Stomach (tissue), 4 donors: ENCODE measurements at regions not wholly inside any gene's neighbourhood (a gene's known extent, or its start where the extent isn't known, plus 50 kb on each side); places are given as distances from the start of the nearest gene placed in this dataset.

Experiments
- CTCF ChIP-seq, 7 experiments: fragments of 450-650 bp in 4 of 7; fragments of 200-600 bp in 3 of 7; sonication (generic) in 3 of 7; IDR thresholded peaks; one replicate each; pipeline ENCODE4 v1.5.1; 2016 to 2019; ENCODE audit warnings: antibody characterized with exemption in 7 of 7, control low read depth in 2 of 7, mild to moderate bottlenecking in 1 of 7
- EP300 ChIP-seq: sonication (generic); formaldehyde crosslinking; IDR thresholded peaks from one replicate; pipeline ENCODE4 v1.6.1; 2017; ENCODE audit warnings: antibody characterized with exemption
- POLR2A ChIP-seq, 4 donors: fragments of 450-650 bp; IDR thresholded peaks; one replicate each; pipeline ENCODE4 v1.6.1; 2016; ENCODE audit warnings: antibody characterized with exemption in 4 of 4, control low read depth in 2 of 4, mild to moderate bottlenecking in 1 of 4, moderate library complexity in 1 of 4
- POLR2AphosphoS5 ChIP-seq, 3 donors: sonication (generic); formaldehyde crosslinking; IDR thresholded peaks; one replicate each; pipeline ENCODE4 v1.6.1; 2016; ENCODE audit warnings: antibody characterized with exemption in 3 of 3

DNA sequence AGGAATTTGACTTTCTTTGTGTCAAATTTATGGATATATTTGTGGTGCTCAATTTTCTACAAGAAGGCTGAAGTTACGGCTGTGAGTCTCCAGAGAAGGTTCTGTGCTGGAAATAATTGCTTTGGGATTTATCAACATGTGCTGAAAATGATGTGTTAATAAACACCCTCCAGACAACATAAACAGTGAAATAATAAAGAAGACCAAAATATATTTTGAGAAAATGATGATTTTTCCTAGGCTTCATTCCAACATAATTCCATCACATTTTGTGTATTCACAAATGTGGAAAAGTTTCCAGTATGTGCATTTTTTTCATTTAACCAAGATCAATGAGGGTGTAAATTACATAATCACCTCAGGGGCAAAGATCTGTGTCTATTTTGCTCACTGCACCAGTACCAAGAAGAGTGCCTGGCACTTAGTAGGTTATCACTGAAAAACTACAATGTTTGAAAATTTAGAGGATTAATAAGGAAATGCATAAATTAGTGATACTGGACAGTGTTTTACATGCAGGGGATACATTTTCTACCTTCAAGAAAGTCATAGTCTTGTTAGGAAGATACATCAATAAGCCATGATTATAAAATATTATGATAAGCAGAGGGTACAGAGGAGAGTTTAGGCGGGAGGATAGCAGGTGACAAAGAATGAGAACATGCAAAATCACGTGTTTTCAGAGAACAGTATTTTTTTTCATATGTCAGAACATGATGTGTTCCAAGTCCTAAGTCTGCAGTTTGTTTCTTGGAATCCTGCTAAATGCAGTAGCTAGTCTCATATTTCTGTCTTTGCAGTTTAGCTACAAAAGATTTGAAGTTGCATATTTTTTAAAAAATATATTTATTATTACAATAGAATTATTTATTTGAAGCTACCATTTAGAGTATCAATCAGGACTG, 127.6 kb upstream of the DLGAP1 start:
- TF ChIP-seq CTCF (IDR thresholded peaks at IDR 0.05) (no peak), POLR2A (IDR thresholded peaks at IDR 0.05) (no peak), POLR2AphosphoS5 (IDR thresholded peaks at IDR 0.05) (no peak), EP300 (no peak)
